IMR-90 (cell line): ENCODE measurements at regions not wholly inside any gene's neighbourhood (a gene's known extent, or its start where the extent isn't known, plus 50 kb on each side); places are given as distances from the start of the nearest gene placed in this dataset.

Experiments
- ATAC-seq: fragments of 200-7000 bp; cut with Tn5 transposase; 2 replicates; pipeline ENCODE4 v1.9.1; 2020; ENCODE audit warnings: low read depth, mild to moderate bottlenecking, moderate library complexity
- BruUV-seq: library from RNA; stranded (reverse); fragments of 400-500 nt; replicated peaks from 2 replicates; lab custom pipeline; 2021; lab: Mats Ljungman, UMichigan
- CTCF ChIA-PET: fragments of 300-600 bp; formaldehyde crosslinking; extraction: SDS; loops from one replicate; lab custom pipeline; 2021; ENCODE audit warnings: antibody characterized with exemption; lab: Yijun Ruan, JAX
- POLR2A ChIA-PET: fragments of 300-600 bp; sonication (Branson Sonifier 250); formaldehyde crosslinking; loops from one replicate; lab custom pipeline; 2022; ENCODE audit warnings: antibody characterized with exemption; ENCODE audit not compliant: unreplicated experiment; lab: Charles Lee
- DNase-seq: peaks from one replicate; pipeline ENCODE4 v3.0.0; 2013
- H2AFZ ChIP-seq: replicated peaks from 2 replicates; pipeline ENCODE3; 2013; ENCODE audit warnings: low read length, mild to moderate bottlenecking; ENCODE audit not compliant: poor library complexity
- H2AK5ac ChIP-seq: 2 replicates; pipeline ENCODE4 v1.6.1; 2013; ENCODE audit warnings: low read depth, low read length, inconsistent platforms
- H2AK9ac ChIP-seq: replicated peaks from 2 replicates; pipeline ENCODE3; 2013; ENCODE audit warnings: mild to moderate bottlenecking, low read depth, low read length, moderate library complexity; ENCODE audit not compliant: poor library complexity
- H2BK120ac ChIP-seq: 2 replicates; pipeline ENCODE4 v1.6.1; 2013; ENCODE audit warnings: low read depth, low read length, inconsistent platforms
- H2BK15ac ChIP-seq: 3 replicates; pipeline ENCODE4 v1.6.1; 2013; ENCODE audit warnings: low read depth, low read length, inconsistent platforms
- H2BK20ac ChIP-seq: 2 replicates; pipeline ENCODE4 v1.6.1; 2013; ENCODE audit warnings: low read depth, mild to moderate bottlenecking, inconsistent platforms, low read length, moderate library complexity
- H2BK5ac ChIP-seq: 2 replicates; pipeline ENCODE4 v1.6.1; 2013; ENCODE audit warnings: mild to moderate bottlenecking, low read depth, low read length, inconsistent platforms; ENCODE audit not compliant: poor library complexity, severe bottlenecking
- H3K14ac ChIP-seq: replicated peaks from 2 replicates; pipeline ENCODE4 v1.6.1; 2013; ENCODE audit warnings: low read depth, low read length, inconsistent platforms
- H3K18ac ChIP-seq: 2 replicates; pipeline ENCODE4 v1.6.1; 2013; ENCODE audit warnings: low read depth, low read length, control low read depth
- H3K23ac ChIP-seq: 2 replicates; pipeline ENCODE4 v1.6.1; 2013; ENCODE audit warnings: low read depth, low read length, inconsistent platforms
- H3K27ac ChIP-seq: 2 replicates; pipeline ENCODE4 v1.5.1; 2013; ENCODE audit warnings: mild to moderate bottlenecking, control low read depth, low read length; ENCODE audit not compliant: insufficient read depth
- H3K27me3 ChIP-seq: 2 replicates; pipeline ENCODE4 v1.6.1; 2013; ENCODE audit warnings: low read length; ENCODE audit not compliant: control insufficient read depth, insufficient read depth
- H3K36me3 ChIP-seq: 2 replicates; pipeline ENCODE4 v1.6.1; 2013; ENCODE audit warnings: low read length, mixed read lengths; ENCODE audit not compliant: control insufficient read depth, insufficient read depth
- H3K4ac ChIP-seq: 2 replicates; pipeline ENCODE4 v1.6.1; 2013; ENCODE audit warnings: low read depth, low read length, inconsistent platforms
- H3K4me1 ChIP-seq: 2 replicates; pipeline ENCODE4 v1.6.1; 2013; ENCODE audit warnings: low read length, mixed read lengths; ENCODE audit not compliant: control insufficient read depth, insufficient read depth
- H3K4me2 ChIP-seq: 2 replicates; pipeline ENCODE4 v1.6.1; 2013; ENCODE audit warnings: low read depth, mild to moderate bottlenecking, control low read depth, low read length, moderate library complexity
- H3K4me3 ChIP-seq: 2 replicates; pipeline ENCODE4 v1.5.1; 2013; ENCODE audit warnings: low read depth, mild to moderate bottlenecking, control low read depth, low read length, moderate library complexity; ENCODE audit not compliant: insufficient read depth
- H3K56ac ChIP-seq: 2 replicates; pipeline ENCODE4 v1.6.1; 2013; ENCODE audit warnings: low read length, inconsistent platforms; ENCODE audit not compliant: insufficient read depth; ENCODE audit errors: extremely low read depth
- H3K79me1 ChIP-seq, 2 experiments: 2 replicates each; pipeline ENCODE4 v1.6.1; 2013; ENCODE audit warnings: low read length in 2 of 2, inconsistent platforms in 1 of 2, low read depth in 1 of 2
- H3K9ac ChIP-seq: 2 replicates; pipeline ENCODE4 v1.6.1; 2013; ENCODE audit warnings: low read depth, low read length, control low read depth
- H3K9me1 ChIP-seq: 2 replicates; pipeline ENCODE4 v1.6.1; 2013; ENCODE audit warnings: low read length, inconsistent platforms; ENCODE audit not compliant: insufficient read depth
- H3K9me3 ChIP-seq: 2 replicates; pipeline ENCODE4 v1.6.1; 2013; ENCODE audit warnings: low read length; ENCODE audit not compliant: control insufficient read depth, insufficient read depth
- H4K20me1 ChIP-seq: 2 replicates; pipeline ENCODE4 v1.6.1; 2013; ENCODE audit warnings: low read length, inconsistent platforms; ENCODE audit not compliant: insufficient read depth
- H4K5ac ChIP-seq: 2 replicates; pipeline ENCODE4 v1.6.1; 2013; ENCODE audit warnings: mild to moderate bottlenecking, low read depth, low read length, control low read depth
- H4K8ac ChIP-seq, 2 experiments: 2 replicates each; pipeline ENCODE4 v1.6.1; 2013; ENCODE audit warnings: low read depth in 2 of 2, low read length in 2 of 2, control low read depth in 1 of 2, inconsistent platforms in 1 of 2
- H4K91ac ChIP-seq: 2 replicates; pipeline ENCODE4 v1.6.1; 2013; ENCODE audit warnings: low read depth, low read length, inconsistent platforms; ENCODE audit not compliant: insufficient read depth
- BHLHE40 ChIP-seq: fragments of 150-350 bp; IDR thresholded peaks from 2 replicates; pipeline ENCODE4 v1.6.1; 2016; ENCODE audit warnings: mild to moderate bottlenecking, low read depth, low read length
- CEBPB ChIP-seq: IDR thresholded peaks from 2 replicates; pipeline ENCODE4 v1.6.1; 2012; ENCODE audit warnings: low read depth, low read length, improper control_type of control experiment
- MAFK ChIP-seq: IDR thresholded peaks from 2 replicates; pipeline ENCODE4 v1.6.1; 2012; ENCODE audit warnings: low read depth, low read length, improper control_type of control experiment
- NFE2L2 ChIP-seq: fragments of 150-350 bp; IDR thresholded peaks from 2 replicates; pipeline ENCODE4 v1.6.1; 2016; ENCODE audit warnings: low read depth, mild to moderate bottlenecking, low read length
- POLR2A ChIP-seq: IDR thresholded peaks from 2 replicates; pipeline ENCODE4 v1.6.1; 2012; ENCODE audit warnings: mild to moderate bottlenecking, low read depth, low read length
- RAD21 ChIP-seq: IDR thresholded peaks from 2 replicates; pipeline ENCODE4 v1.6.1; 2012; ENCODE audit warnings: low read length, improper control_type of control experiment
- RCOR1 ChIP-seq: IDR thresholded peaks from 2 replicates; pipeline ENCODE4 v1.6.1; 2012; ENCODE audit warnings: mild to moderate bottlenecking, low read length, improper control_type of control experiment; ENCODE audit not compliant: insufficient replicate concordance
- SMC3 ChIP-seq: fragments of 150-350 bp; IDR thresholded peaks from 2 replicates; pipeline ENCODE4 v1.6.1; 2016; ENCODE audit warnings: low read depth, mild to moderate bottlenecking, antibody characterized with exemption, low read length, moderate library complexity
- WGBS, 2 experiments: methylation state at CpG; one replicate each; pipeline versions ENCODE4 v1.1.5 to v1.1.7; 2013; ENCODE audit warnings: missing lambda C conversion rate in 2 of 2; ENCODE audit not compliant: insufficient read length in 1 of 2; ENCODE audit errors: extremely low coverage in 2 of 2; 5-methylcytosine and 5-hydroxymethylcytosine counted together
- dilution Hi-C: fragments of 300-500 bp; cut with HindIII; formaldehyde crosslinking; loops from one replicate; pipeline ENCODE4 v1.14.3; 2018; ENCODE audit warnings: low sequenced_read_pairs; ENCODE audit not compliant: unreplicated experiment
- in situ Hi-C: fragments of 300-500 bp; cut with MboI; formaldehyde crosslinking; loops from 3 replicates; pipeline ENCODE4 v1.14.3; 2019; ENCODE audit warnings: low sequenced_read_pairs, inconsistent platforms, mixed read lengths
- intact Hi-C: fragments of 100-400 bp; cut with micrococcal nuclease; formaldehyde crosslinking; loops from 2 replicates; pipeline ENCODE4 v1.10.0; 2022

DNA sequence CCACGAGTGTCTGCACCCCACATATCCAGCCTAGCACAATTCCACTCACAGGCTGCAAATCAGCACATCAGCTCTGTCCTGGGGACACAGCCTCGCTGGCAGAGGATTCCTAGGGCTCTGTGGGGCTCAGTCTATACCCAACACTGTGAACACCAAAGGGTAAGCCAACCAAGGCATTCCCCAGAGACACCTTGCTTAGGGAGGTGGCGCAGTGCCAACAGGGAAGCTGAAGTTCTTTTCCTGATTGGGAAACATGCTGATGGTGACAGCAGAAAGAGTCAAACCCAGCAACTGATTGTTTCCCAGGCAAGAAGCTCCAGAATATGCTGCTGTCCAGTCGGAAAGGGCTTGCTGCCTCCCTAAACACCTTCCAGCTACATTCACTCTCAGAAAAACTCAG, 55.8 kb downstream of the TTC32 start:
- no peaks in the 10 kb centered on the region for H3K4me1 ChIP-seq
- H3K4me3 ChIP-seq = no peak overlapping the region
- no peaks in the 10 kb centered on the region for H4K20me1 ChIP-seq
- no peak for DNase-seq
- no peak overlapping the region for H3K56ac ChIP-seq
- H3K9me3 ChIP-seq = no peaks in the 10 kb centered on the region; the same call in 1 of the 2 replicates
- ChIA-PET POLR2A (no interaction called here), CTCF (no interaction called here)
- H4K91ac ChIP-seq = no peak overlapping the region
- no peak overlapping the region for H3K14ac ChIP-seq
- H3K27ac ChIP-seq = no peak overlapping the region
- H3K9ac ChIP-seq = no peak overlapping the region
- TF ChIP-seq CEBPB = no peak
- no peak for TF ChIP-seq RCOR1
- no peak for TF ChIP-seq BHLHE40
- no peak for TF ChIP-seq POLR2A
- no peak for TF ChIP-seq NFE2L2
- TF ChIP-seq RAD21 = no peak
- TF ChIP-seq MAFK = no peak
- TF ChIP-seq SMC3 = no peak
- no peak overlapping the region for H2BK15ac ChIP-seq
- H4K5ac ChIP-seq = no peak overlapping the region
- no peak overlapping the region for H3K23ac ChIP-seq
- no peak for ATAC-seq
- no peaks in the 10 kb centered on the region for H3K79me1 ChIP-seq
- H2AFZ ChIP-seq = no peak overlapping the region
- no peak overlapping the region for H2BK120ac ChIP-seq
- in situ Hi-C loops (no loop called here), intact Hi-C loops (no loop called here), dilution Hi-C loops (no loop called here)
- no peak overlapping the region for H2BK5ac ChIP-seq
- H2BK20ac ChIP-seq = no peak overlapping the region
- H2AK5ac ChIP-seq = no peak overlapping the region
- H4K8ac ChIP-seq = no peak overlapping the region
- no peak overlapping the region for H3K18ac ChIP-seq
- WGBS, 2 experiments = no CpG with 5 or more reads among the region's 4 CpGs
- no peak overlapping the region for H3K4me2 ChIP-seq
- no TSS peak for BruUV-seq
- no peaks in the 10 kb centered on the region for H3K36me3 ChIP-seq
- H3K9me1 ChIP-seq = peaks cover 4% of the 10 kb centered on the region; the same call in 1 of the 2 replicates
- peaks cover 19% of the 10 kb centered on the region for H3K27me3 ChIP-seq
- H2AK9ac ChIP-seq = no peak overlapping the region
- no peak overlapping the region for H3K4ac ChIP-seq
